ENCODE measurements at regions not wholly inside any gene's neighbourhood (a gene's known extent, or its start where the extent isn't known, plus 50 kb on each side); places are given as distances from the start of the nearest gene placed in this dataset.

- H3K27me3 Mint-ChIP-seq (ENCODE audit: low read depth, unreplicated experiment) = no peaks in the 10 kb centered on the region
- no peaks in the 10 kb centered on the region for H3K9me3 ChIP-seq (ENCODE audit: insufficient read depth, low read depth, low read length)
- H3K4me2 ChIP-seq (ENCODE audit: low read length) = no peak overlapping the region
- H3K79me2 ChIP-seq (ENCODE audit: insufficient read depth, low read length) = no peaks in the 10 kb centered on the region
- H3K4me1 Mint-ChIP-seq (ENCODE audit: low read depth, unreplicated experiment) = no peaks in the 10 kb centered on the region
- DNase-seq (ENCODE audit: low read depth) (no peak), FAIRE-seq (no peak)
- H3K36me3 Mint-ChIP-seq (ENCODE audit: low read depth, unreplicated experiment) = no peaks in the 10 kb centered on the region
- no peaks in the 10 kb centered on the region for H3K4me1 ChIP-seq (ENCODE audit: insufficient read depth, low read length)
- no peak overlapping the region for H3K27ac ChIP-seq (ENCODE audit: low read depth, low read length)
- no peak overlapping the region for H2AFZ ChIP-seq (ENCODE audit: low read depth, low read length)
- H4K20me1 ChIP-seq (ENCODE audit: insufficient read depth, low read length) = no peaks in the 10 kb centered on the region
- H3K4me3 Mint-ChIP-seq (ENCODE audit: unreplicated experiment) = no peak overlapping the region
- no peak overlapping the region for H3K27ac Mint-ChIP-seq (ENCODE audit: unreplicated experiment)
- H3K36me3 ChIP-seq (ENCODE audit: insufficient read depth, low read length) = no peaks in the 10 kb centered on the region
- H3K9me3 Mint-ChIP-seq (ENCODE audit: unreplicated experiment) = peaks cover 2% of the 10 kb centered on the region
- no peak overlapping the region for H3K4me3 ChIP-seq (ENCODE audit: insufficient read depth, low read depth, low read length)
- H3K9ac ChIP-seq (ENCODE audit: low read length) = no peak overlapping the region
- H3K27me3 ChIP-seq (ENCODE audit: insufficient read depth, low read length) = no peaks in the 10 kb centered on the region
- TF ChIP-seq, protein P1, sequence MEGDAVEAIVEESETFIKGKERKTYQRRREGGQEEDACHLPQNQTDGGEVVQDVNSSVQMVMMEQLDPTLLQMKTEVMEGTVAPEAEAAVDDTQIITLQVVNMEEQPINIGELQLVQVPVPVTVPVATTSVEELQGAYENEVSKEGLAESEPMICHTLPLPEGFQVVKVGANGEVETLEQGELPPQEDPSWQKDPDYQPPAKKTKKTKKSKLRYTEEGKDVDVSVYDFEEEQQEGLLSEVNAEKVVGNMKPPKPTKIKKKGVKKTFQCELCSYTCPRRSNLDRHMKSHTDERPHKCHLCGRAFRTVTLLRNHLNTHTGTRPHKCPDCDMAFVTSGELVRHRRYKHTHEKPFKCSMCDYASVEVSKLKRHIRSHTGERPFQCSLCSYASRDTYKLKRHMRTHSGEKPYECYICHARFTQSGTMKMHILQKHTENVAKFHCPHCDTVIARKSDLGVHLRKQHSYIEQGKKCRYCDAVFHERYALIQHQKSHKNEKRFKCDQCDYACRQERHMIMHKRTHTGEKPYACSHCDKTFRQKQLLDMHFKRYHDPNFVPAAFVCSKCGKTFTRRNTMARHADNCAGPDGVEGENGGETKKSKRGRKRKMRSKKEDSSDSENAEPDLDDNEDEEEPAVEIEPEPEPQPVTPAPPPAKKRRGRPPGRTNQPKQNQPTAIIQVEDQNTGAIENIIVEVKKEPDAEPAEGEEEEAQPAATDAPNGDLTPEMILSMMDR (IDR thresholded peaks at IDR 0.05; ENCODE audit: insufficient read depth, low read depth, low read length) = no peak
- no peak for TF ChIP-seq EZH2 (IDR thresholded peaks at IDR 0.05; ENCODE audit: insufficient read depth, low read length)
These were observed 425.0 kb downstream of the HTR7 start for GRCh38 chr10:90432866-90433265.

DNA sequence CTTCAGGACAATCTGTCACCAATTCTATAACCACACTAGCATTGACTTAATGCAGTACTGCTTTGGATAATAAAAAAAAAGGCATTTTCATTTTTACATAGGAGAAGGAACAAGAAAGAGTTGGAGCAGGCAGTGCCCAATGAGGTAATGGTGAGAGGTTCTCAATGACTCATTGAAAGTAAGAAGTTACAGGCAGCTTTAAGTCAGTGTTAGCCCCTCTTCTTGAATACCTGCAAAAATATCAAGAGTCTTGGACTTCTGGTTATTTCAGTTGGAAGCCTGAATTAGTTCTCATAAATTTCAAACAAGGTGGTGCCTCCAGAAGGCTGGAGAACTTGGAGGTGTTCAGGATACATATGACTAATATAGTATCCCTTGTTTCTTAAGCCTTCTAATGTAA is 422.5 kb downstream of the HTR7 start:
- peaks cover 2% of the 10 kb centered on the region for H3K9me3 Mint-ChIP-seq (ENCODE audit: unreplicated experiment)
- Histone ChIP-seq H3K27me3 (ENCODE audit: insufficient read depth, low read length) (no peaks in the 10 kb centered on the region), H3K4me3 (ENCODE audit: insufficient read depth, low read depth, low read length) (no peak overlapping the region), H2AFZ (ENCODE audit: low read depth, low read length) (no peak overlapping the region), H3K79me2 (ENCODE audit: insufficient read depth, low read length) (no peaks in the 10 kb centered on the region), H4K20me1 (ENCODE audit: insufficient read depth, low read length) (no peaks in the 10 kb centered on the region), H3K9me3 (ENCODE audit: insufficient read depth, low read depth, low read length) (no peaks in the 10 kb centered on the region), H3K4me2 (ENCODE audit: low read length) (no peak overlapping the region), H3K4me1 (ENCODE audit: insufficient read depth, low read length) (no peaks in the 10 kb centered on the region), H3K27ac (ENCODE audit: low read depth, low read length) (no peak overlapping the region), H3K36me3 (ENCODE audit: insufficient read depth, low read length) (no peaks in the 10 kb centered on the region), H3K9ac (ENCODE audit: low read length) (no peak overlapping the region)
- FAIRE-seq (no peak), DNase-seq (ENCODE audit: low read depth) (peak; percentile 31)
- H3K4me3 Mint-ChIP-seq (ENCODE audit: unreplicated experiment) = no peak overlapping the region
- no peak overlapping the region for H3K27ac Mint-ChIP-seq (ENCODE audit: unreplicated experiment)
- TF ChIP-seq EZH2 (IDR thresholded peaks at IDR 0.05; ENCODE audit: insufficient read depth, low read length) = no peak
- TF ChIP-seq, protein P1 (IDR thresholded peaks at IDR 0.05; ENCODE audit: insufficient read depth, low read depth, low read length) = no peak
- peaks cover 3% of the 10 kb centered on the region for H3K4me1 Mint-ChIP-seq (ENCODE audit: low read depth, unreplicated experiment)
- no peaks in the 10 kb centered on the region for H3K27me3 Mint-ChIP-seq (ENCODE audit: low read depth, unreplicated experiment)
- no peaks in the 10 kb centered on the region for H3K36me3 Mint-ChIP-seq (ENCODE audit: low read depth, unreplicated experiment)

DNA sequence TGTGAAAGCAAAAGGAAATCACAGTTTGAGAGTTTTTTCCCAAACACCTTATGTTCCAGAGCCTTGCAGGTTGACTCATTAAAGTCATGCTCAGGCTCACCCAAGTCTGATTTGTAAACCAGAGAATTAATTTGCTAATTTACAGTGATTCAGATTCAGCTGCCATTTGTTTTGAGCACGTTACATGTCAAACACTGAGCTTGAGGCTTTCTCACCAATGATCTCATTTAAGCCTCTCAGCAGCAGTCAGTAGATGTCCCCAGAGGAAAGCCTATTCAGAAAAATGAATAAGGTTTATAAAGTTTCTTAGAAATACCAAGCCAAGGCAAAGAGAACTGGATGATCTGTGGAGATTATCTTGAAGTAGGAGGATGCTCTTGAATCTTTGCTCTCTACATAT is 420.4 kb downstream of the HTR7 start:
- TF ChIP-seq EZH2 (IDR thresholded peaks at IDR 0.05; ENCODE audit: insufficient read depth, low read length) = no peak
- TF ChIP-seq, protein P1 (IDR thresholded peaks at IDR 0.05; ENCODE audit: insufficient read depth, low read depth, low read length) = no peak
- no peak overlapping the region for H2AFZ ChIP-seq (ENCODE audit: low read depth, low read length)
- H3K27me3 ChIP-seq (ENCODE audit: insufficient read depth, low read length) = no peaks in the 10 kb centered on the region
- no peaks in the 10 kb centered on the region for H3K36me3 Mint-ChIP-seq (ENCODE audit: low read depth, unreplicated experiment)
- H3K79me2 ChIP-seq (ENCODE audit: insufficient read depth, low read length) = no peaks in the 10 kb centered on the region
- no peaks in the 10 kb centered on the region for H3K4me1 ChIP-seq (ENCODE audit: insufficient read depth, low read length)
- H3K9me3 Mint-ChIP-seq (ENCODE audit: unreplicated experiment) = peaks cover 3% of the 10 kb centered on the region
- peak; percentile 23 for DNase-seq (ENCODE audit: low read depth)
- no peak for FAIRE-seq
- no peak overlapping the region for H3K9ac ChIP-seq (ENCODE audit: low read length)
- no peak overlapping the region for H3K4me2 ChIP-seq (ENCODE audit: low read length)
- H3K27me3 Mint-ChIP-seq (ENCODE audit: low read depth, unreplicated experiment) = no peaks in the 10 kb centered on the region
- H3K36me3 ChIP-seq (ENCODE audit: insufficient read depth, low read length) = no peaks in the 10 kb centered on the region
- no peak overlapping the region for H3K27ac Mint-ChIP-seq (ENCODE audit: unreplicated experiment)
- peaks cover 4% of the 10 kb centered on the region for H3K9me3 ChIP-seq (ENCODE audit: insufficient read depth, low read depth, low read length)
- no peaks in the 10 kb centered on the region for H4K20me1 ChIP-seq (ENCODE audit: insufficient read depth, low read length)
- H3K27ac ChIP-seq (ENCODE audit: low read depth, low read length) = no peak overlapping the region
- peaks cover 3% of the 10 kb centered on the region for H3K4me1 Mint-ChIP-seq (ENCODE audit: low read depth, unreplicated experiment)
- no peak overlapping the region for H3K4me3 Mint-ChIP-seq (ENCODE audit: unreplicated experiment)
- no peak overlapping the region for H3K4me3 ChIP-seq (ENCODE audit: insufficient read depth, low read depth, low read length)
